Superior temporal gyrus (tissue), 1 donor: ENCODE measurements at regions not wholly inside any gene's neighbourhood (a gene's known extent, or its start where the extent isn't known, plus 50 kb on each side); places are given as distances from the start of the nearest gene placed in this dataset.
A peak's percentile ranks its signal among the peaks of the same experiment; 100 is the strongest.

Source experiments
- DNase-seq: peaks from one replicate; pipeline ENCODE4 v3.0.0-alpha.2; 2016; ENCODE audit errors: extremely low spot score

DNA sequence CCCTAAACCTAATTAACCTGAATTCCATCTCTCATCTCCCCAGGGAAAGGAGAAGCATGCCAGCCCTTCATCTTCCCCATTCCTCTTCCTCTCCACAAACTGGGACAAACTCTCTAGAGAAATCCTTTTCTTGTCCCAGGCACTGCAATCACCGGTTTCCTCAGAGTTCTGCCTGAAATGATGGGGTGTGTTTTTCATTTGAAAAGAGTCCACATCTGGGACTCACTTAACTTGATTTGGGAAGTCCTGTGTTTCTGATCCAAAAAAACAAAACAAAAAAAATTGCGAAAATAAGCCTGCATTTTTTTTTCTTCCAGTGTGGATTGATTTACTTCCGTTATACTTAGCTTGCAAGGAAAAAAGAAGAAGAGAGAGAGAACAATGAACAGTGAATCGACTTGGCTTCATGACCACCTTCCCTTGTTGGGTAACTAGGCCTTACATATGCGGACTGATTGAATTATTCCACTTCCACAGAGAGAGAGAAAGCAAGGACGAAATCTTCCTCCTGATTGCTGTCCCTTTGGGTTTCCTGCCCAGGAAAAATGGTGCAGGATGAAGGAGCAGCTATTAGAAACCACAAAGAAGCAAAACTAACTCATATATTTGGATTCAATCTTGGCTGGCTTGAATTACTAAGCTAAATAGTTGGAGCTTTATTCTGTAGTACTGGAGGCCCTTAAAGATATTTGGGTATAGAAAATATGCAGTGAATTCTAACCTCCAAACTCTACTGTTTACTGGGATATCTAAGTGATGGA, 506.2 kb upstream of the TBX3 start:
- no peak for DNase-seq

DNA sequence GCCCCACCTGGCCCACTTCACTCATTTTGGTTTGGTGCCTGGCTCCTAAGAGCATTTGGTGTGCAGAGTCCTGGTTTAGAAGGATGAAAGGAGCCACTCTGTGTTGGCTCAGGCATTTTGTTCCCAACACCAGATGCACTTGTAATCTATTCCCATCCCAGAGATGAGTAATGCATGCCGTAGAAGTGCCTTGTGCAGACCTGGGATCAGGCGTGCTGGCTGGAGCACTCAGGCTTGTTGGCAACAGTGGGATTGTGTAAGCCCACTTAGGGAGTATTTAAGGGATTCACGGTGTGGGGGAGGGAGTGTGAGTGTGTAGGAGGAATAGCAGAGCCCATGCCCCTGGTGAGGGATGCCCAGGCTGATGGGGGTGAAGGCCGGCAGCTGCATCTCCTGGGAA, 501.5 kb upstream of the TBX3 start:
- peak; percentile 34 for DNase-seq

DNA sequence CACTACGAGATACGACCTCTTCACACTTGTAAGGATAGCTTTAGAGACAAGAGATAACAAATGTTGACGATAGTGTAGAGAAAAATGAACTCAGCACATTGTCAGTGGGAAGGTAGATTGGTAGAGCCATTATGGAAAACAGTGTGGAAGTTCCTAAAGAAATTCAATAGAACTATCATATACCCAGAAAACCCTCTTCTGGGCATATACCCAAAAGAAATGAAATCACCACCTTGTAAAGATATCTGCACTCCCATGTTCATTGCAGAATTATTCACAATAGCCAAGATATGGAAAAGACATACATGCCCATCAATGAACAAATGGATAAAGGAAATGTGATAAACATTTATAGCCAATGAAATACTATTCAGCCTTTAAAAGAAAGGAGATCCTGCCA, 499.8 kb upstream of the TBX3 start:
- no peak for DNase-seq

- DNase-seq = no peak
Observed at GRCh38 chr12:115177899-115178298, 493.9 kb upstream of the TBX3 start.

DNA sequence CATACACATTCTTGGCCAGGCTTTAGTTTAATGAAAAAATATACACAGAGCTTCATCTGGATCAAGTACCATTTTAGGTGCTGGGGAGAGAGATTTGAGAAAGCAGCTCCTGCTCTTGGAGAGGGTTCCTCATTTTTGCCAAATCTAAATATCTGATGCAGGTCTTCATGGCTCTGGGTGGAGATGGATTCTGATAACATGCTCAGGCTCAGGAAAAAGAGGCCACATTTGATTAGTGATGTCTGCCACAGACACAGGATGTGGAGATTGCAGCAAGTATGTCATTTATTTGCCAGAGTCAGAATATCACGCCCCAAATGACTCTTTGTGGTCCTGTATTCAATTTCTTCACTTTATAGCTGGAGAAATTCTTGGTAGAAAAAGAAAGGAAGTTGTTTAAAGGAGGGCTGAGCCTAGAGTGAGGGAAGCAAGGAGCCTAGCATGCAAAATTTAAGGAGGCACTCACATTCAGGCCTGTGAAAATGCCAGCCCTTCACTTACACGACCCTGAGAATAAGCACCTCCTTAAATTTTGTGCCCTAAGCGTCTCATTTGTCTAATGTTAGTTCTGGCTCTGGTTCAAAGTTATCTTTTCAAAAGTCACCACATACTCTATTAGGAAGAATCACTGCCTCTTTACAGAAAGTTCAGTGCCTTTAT, 492.9 kb upstream of the TBX3 start:
- DNase-seq = no peak

- no peak for DNase-seq
Observed at GRCh38 chr12:115174920-115175319, 490.9 kb upstream of the TBX3 start.

- no peak for DNase-seq
Observed at GRCh38 chr12:115172521-115172920, 488.5 kb upstream of the TBX3 start.

DNA sequence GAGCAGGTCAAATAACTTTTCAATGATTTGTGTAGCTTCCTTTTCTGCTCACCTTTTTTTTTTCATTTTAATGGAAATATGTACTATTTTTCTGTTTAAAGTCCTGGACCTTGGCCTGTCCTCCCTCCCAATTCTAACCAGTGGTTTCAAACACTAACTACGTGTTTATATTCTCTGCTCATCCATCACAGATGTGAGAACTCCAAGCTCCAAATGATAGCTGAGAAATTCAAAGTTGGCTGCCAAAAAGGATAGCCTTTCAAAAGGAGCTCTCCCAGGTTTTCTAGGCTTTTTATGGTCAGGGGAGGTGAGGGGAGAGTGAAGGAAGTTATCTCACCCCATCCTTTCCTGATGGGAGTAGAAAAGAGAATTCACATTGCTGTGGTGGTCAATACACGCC, 486.0 kb upstream of the TBX3 start:
- DNase-seq = no peak

DNA sequence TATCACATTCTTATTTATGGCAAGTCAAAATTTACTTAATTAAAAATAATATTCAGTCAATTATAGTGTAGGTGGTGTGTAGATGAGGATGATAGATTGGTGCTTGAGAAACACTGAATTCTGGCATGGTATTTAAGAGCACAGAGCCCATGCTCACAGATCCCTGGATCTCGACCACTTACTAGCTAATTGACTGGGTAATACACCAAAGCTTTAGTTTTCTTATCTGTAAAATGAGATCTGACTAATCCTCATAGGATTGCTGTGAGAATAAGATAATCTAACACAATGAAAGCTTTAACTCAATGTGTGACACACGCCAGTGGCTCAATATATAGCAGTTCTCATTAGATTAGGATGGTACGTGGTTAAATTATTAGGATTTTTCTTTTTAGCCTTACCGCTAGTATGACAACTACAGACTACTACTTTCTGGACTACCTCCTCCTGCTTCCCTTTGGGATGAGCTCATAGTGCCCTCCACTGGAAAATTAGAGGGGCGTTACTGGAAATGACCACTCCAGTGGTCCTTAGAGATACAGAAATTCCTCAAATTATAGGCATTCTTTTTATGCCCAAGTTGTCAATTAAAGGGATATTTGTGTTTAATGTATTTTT, 482.8 kb upstream of the TBX3 start:
- no peak for DNase-seq

- no peak for DNase-seq
Observed at GRCh38 chr12:115163710-115164109, 479.7 kb upstream of the TBX3 start.

DNA sequence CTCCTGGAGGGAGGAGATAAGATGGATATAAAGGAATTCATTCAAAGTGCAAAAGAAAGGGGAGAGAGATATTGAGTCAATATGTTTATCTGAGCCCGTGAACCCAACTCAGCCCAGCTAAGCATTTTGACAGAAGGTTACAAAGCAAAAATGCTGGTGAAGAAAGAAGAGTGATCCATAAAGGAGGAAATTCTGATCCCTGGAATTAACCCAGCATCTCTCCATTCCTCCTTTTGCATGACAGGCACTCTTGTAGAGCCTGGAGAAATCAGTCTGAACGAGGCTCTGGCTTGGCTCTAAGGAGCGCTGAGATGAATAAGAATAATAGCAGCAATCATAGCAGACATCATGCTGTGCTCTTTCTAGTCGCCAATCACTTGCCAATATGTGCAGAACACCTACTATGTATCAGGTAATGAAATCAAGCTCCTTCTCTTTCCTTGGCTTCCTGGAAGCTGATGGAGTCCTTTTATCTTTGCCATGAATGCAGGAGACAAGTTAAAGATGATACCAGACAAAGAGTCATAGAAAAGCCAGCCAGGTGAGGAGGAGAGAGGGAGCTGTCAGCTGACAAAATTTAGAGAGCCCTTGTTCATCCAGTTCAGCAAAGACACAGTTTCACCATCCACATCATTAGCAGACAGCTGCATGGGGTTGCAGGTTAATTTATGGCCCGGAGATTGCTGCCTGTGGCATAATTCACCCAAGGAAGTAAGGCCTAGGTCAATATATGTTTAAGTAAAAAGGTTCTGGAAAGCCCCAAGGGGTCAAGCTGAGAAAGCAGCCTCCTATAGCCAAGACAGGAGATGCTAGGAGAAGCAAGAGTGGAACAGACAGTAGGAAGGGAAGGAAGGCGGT, 476.5 kb upstream of the TBX3 start:
- DNase-seq = no peak

GRCh38 chr12:115158816-115159215, 474.8 kb upstream of the TBX3 start:
- DNase-seq = no peak

DNA sequence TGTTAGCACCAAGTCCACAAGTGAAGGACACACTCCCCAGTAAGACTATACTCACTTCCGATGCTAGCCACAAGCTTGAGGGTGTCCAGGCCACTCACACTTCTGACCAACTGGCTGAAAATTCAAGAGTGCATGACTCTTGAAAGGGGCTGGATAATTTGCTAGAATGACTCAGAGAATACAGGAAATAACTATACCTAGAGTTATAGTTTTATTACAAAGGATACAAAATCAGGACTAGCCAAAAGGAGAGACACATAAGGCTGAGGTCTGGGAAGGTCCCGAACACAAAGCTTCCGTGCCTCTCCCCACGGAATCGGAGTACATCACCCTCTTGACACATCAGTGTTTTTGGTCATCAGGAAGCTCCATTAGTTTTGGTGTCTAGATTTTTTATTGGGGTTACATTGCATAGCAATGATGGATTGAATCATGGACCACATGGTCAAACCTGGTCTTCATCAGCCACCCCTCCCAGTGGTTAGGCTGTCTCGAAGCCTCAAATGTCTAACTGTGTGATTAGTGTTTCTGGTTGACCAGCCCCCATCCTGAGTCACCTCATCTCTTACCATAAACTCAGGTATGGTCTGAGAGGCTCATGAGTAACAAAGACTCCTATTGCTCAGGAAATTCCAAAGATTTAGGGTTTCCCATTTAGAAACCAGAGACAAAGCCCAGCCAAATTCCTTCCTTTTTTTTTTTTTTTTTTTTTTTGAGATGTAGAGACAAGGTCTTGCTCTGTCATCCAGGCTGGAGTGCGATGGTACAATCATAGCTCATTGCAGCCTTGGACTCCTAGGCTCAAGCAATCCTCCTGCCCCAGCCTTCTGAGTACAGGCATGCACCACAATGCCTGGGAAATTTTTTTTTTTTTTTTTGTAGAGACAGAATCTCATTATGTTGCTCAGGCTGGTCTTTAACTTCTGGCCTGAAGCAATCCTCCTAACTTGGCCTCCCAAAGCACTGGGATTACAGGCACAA, 472.0 kb upstream of the TBX3 start:
- DNase-seq = no peak

GRCh38 chr12:115149685-115150378, 465.9 kb upstream of the TBX3 start:
- DNase-seq = no peak

- DNase-seq = no peak
Observed at GRCh38 chr12:115149279-115149678, 465.3 kb upstream of the TBX3 start.

- no peak for DNase-seq
Observed at GRCh38 chr12:115147916-115148315, 463.9 kb upstream of the TBX3 start.

DNA sequence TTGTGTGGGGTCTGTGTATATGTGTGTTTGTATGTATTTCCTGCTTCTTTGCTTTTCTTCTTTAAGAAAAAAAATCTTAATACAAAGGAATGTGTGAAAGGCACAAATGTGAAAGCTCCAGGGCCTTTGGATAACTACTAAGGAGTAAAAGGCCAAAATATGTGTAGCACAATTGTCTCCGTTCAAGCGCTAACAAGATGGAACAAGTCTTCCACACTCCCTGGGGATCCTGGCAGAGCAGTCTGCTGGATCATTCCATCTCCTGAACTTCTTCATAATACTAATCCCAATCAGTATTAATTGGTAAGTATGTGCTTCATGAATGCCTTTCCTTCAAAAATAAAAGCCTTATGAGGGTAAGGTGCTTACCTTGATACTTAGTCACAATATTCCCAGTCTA, 462.5 kb upstream of the TBX3 start:
- DNase-seq = no peak

DNA sequence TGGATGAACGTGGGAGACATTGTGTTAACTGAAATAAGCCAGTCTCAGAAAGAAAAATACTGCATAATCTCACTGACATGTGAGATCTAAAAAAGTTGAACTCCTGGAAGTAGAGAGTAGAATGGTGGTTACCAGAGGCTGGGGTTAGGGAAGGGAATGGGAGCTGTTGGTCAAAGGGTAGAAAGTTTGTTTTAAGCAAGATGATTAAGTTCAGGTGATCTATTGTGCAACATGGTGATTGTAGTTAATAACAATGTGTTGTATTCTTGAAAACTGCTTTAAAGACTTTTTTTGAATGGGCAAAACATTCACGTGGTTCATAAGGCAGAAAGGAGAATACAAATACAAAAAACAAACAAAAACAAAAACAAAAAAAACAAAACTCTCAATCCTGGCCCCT, 460.4 kb upstream of the TBX3 start:
- DNase-seq = no peak

GRCh38 chr12:115140981-115141655, 457.1 kb upstream of the TBX3 start:
- no peak for DNase-seq
